Trophoblast cell (in vitro differentiated cells and primary cell): ENCODE measurements at regions not wholly inside any gene's neighbourhood (a gene's known extent, or its start where the extent isn't known, plus 50 kb on each side); places are given as distances from the start of the nearest gene placed in this dataset.
A peak's percentile ranks its signal among the peaks of the same experiment; 100 is the strongest.

Experiments
- DNase-seq, 2 donors: peaks; one replicate each; pipeline ENCODE4 v3.0.0-alpha.2; 2016
- H2AFZ ChIP-seq: 2 replicates; pipeline ENCODE4 v1.6.1; 2013; ENCODE audit warnings: low read length, moderate library complexity, mild to moderate bottlenecking; ENCODE audit not compliant: insufficient read depth, poor library complexity
- H2AK5ac ChIP-seq: 2 replicates; pipeline ENCODE4 v1.6.1; 2013; ENCODE audit warnings: mild to moderate bottlenecking, low read length
- H2BK120ac ChIP-seq: 2 replicates; pipeline ENCODE4 v1.6.1; 2013; ENCODE audit warnings: low read length, mild to moderate bottlenecking, moderate library complexity; ENCODE audit not compliant: insufficient read depth, poor library complexity
- H2BK12ac ChIP-seq: 2 replicates; pipeline ENCODE4 v1.6.1; 2013; ENCODE audit warnings: mild to moderate bottlenecking, low read length, moderate library complexity
- H2BK5ac ChIP-seq: 2 replicates; pipeline ENCODE4 v1.6.1; 2013; ENCODE audit warnings: low read length, low read depth, moderate library complexity, mild to moderate bottlenecking; ENCODE audit not compliant: poor library complexity
- H3K14ac ChIP-seq: 2 replicates; pipeline ENCODE4 v1.6.1; 2013; ENCODE audit warnings: mild to moderate bottlenecking, low read length
- H3K18ac ChIP-seq: 2 replicates; pipeline ENCODE4 v1.6.1; 2013; ENCODE audit warnings: mild to moderate bottlenecking, low read length
- H3K23ac ChIP-seq: 2 replicates; pipeline ENCODE4 v1.6.1; 2013; ENCODE audit warnings: low read length
- H3K27ac ChIP-seq: 2 replicates; pipeline ENCODE4 v1.5.1; 2013; ENCODE audit warnings: low read depth, mild to moderate bottlenecking, inconsistent platforms, low read length, moderate library complexity
- H3K27me3 ChIP-seq: 2 replicates; pipeline ENCODE4 v1.6.1; 2013; ENCODE audit warnings: inconsistent platforms, mild to moderate bottlenecking, low read length, moderate library complexity; ENCODE audit not compliant: insufficient read depth
- H3K36me3 ChIP-seq, 2 experiments: 1 replicate in 1 of 2; 2 replicates in 1 of 2; pipeline ENCODE4 v1.6.1; 2013; ENCODE audit warnings: low read length in 2 of 2, mild to moderate bottlenecking in 2 of 2, moderate library complexity in 1 of 2; ENCODE audit not compliant: insufficient read depth in 2 of 2, control insufficient read depth in 1 of 2
- H3K4ac ChIP-seq: 2 replicates; pipeline ENCODE4 v1.6.1; 2013; ENCODE audit warnings: low read depth, mild to moderate bottlenecking, low read length, moderate library complexity
- H3K4me1 ChIP-seq, 2 experiments: 1 replicate in 1 of 2; 2 replicates in 1 of 2; pipeline ENCODE4 v1.6.1; 2013; ENCODE audit warnings: low read length in 2 of 2, mild to moderate bottlenecking in 2 of 2, moderate library complexity in 1 of 2; ENCODE audit not compliant: insufficient read depth in 2 of 2, control insufficient read depth in 1 of 2
- H3K4me2 ChIP-seq: 2 replicates; pipeline ENCODE4 v1.6.1; 2013; ENCODE audit warnings: inconsistent platforms, mild to moderate bottlenecking, low read length, moderate library complexity
- H3K4me3 ChIP-seq: 2 replicates; pipeline ENCODE4 v1.5.1; 2013; ENCODE audit warnings: mild to moderate bottlenecking, low read depth, low read length, inconsistent platforms
- H3K79me1 ChIP-seq: one replicate; pipeline ENCODE4 v1.6.1; 2013; ENCODE audit warnings: low read length
- H3K79me2 ChIP-seq: 2 replicates; pipeline ENCODE4 v1.6.1; 2013; ENCODE audit warnings: low read length, mild to moderate bottlenecking; ENCODE audit not compliant: control insufficient read depth, insufficient read depth, poor library complexity
- H3K9ac ChIP-seq: 2 replicates; pipeline ENCODE4 v1.6.1; 2013; ENCODE audit warnings: mild to moderate bottlenecking, low read length
- H3K9me3 ChIP-seq: 2 replicates; pipeline ENCODE4 v1.6.1; 2013; ENCODE audit warnings: low read depth, mild to moderate bottlenecking, control low read depth, inconsistent platforms, low read length; ENCODE audit not compliant: insufficient read depth
- H4K12ac ChIP-seq: 2 replicates; pipeline ENCODE4 v1.6.1; 2013; ENCODE audit warnings: low read depth, mild to moderate bottlenecking, low read length, moderate library complexity
- H4K8ac ChIP-seq: 2 replicates; pipeline ENCODE4 v1.6.1; 2013; ENCODE audit warnings: low read depth, mild to moderate bottlenecking, low read length, moderate library complexity
- H4K91ac ChIP-seq: one replicate; pipeline ENCODE4 v1.6.1; 2013; ENCODE audit warnings: low read depth, mild to moderate bottlenecking, low read length, moderate library complexity
- WGBS: extraction: QIAGEN DNeasy Blood & Tissue Kit; methylation state at CpG from one replicate; pipeline ENCODE4 v1.1.7; 2013; ENCODE audit warnings: missing lambda C conversion rate; ENCODE audit not compliant: insufficient read length, insufficient coverage; ENCODE audit errors: extremely low coverage; 5-methylcytosine and 5-hydroxymethylcytosine counted together

DNA sequence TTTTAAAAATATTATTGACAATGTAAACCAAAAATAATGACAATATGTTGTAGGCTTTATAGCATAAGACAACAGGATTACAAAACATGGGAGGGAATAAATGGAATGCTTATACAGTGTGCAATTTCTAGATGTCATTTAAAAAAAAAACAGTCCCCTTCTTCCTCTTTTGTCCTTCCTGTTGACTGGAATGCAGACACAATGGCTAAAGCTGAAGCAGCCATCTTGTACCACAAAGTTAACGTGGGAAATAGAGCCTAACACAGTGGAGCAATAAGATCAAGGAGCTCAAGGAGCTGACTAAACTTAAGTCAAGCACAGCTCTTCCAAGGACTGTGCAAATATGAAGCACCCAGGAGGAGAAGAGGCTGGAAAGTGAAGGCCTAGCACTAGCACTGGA is 208.1 kb downstream of the ARHGAP12 start:
- Histone ChIP-seq H3K14ac (no peak overlapping the region), H3K4me3 (no peak overlapping the region), H4K12ac (no peak overlapping the region), H3K27ac (no peak overlapping the region), H4K8ac (no peak overlapping the region), H3K27me3 (no peaks in the 10 kb centered on the region), H3K36me3 (no peaks in the 10 kb centered on the region), H3K4me1 (no peaks in the 10 kb centered on the region), H3K79me2 (no peaks in the 10 kb centered on the region), H3K4ac (no peak overlapping the region), H3K18ac (no peak overlapping the region), H3K9ac (no peak overlapping the region), H3K23ac (no peak overlapping the region), H3K9me3 (no peaks in the 10 kb centered on the region), H2AFZ (no peak overlapping the region), H3K4me2 (no peak overlapping the region), H2BK12ac (no peak overlapping the region), H2AK5ac (no peak overlapping the region), H4K91ac (no peak overlapping the region), H3K79me1 (no peaks in the 10 kb centered on the region), H2BK5ac (no peak overlapping the region), H2BK120ac (no peak overlapping the region)
- DNase-seq, result no peak
- WGBS, result no CpG with 5 or more reads among the region's 1 CpG

DNA sequence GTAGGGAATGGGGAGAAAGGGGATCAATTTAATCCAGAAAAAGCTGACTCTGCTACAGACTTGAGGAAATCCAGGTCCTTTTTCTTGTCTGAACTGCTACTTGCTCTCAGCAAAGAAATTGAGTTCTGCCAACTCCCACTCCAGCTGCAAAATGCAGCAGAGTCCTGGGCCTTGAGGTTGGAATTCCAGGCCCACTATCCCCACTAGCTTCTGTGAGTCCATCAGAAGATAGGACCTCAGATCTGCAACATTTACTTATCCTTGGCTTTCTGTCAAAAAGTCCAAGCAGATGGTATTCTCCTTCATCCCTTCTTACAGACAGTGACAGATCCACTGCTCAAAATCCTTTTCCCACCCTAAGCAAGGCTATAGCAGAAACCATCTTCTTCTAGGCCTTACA is 219.2 kb downstream of the ARHGAP12 start:
- peaks cover 12% of the 10 kb centered on the region for H3K79me1 ChIP-seq
- H3K27me3 ChIP-seq, result no peaks in the 10 kb centered on the region
- H3K36me3 ChIP-seq, result no peaks in the 10 kb centered on the region

DNA sequence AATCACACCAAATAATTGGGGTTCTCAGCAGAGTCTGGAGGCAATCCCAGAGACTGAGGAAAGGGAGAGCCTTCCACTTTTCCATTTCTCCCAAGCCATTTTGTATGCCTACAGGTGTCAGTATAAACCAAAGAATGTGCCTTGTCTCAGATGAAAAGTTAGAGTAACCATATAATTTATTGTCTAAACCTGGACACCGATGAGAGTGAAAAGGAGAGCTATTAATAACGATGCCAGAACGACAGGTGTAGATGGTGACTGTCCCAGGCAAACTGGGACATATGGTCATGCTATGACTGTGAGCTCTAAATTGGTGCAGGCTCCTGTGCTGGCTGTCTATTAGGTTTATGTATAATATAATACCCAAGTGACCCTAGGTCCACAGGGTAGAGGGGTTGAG is 219.6 kb downstream of the ARHGAP12 start:
- Histone ChIP-seq H4K91ac (no peak overlapping the region), H2AFZ (no peak overlapping the region)
- no CpG with 5 or more reads among the region's 3 CpGs for WGBS

More for the DNA sequence above, 219.2 kb downstream of the ARHGAP12 start:
- DNase-seq, result no peak
- Histone ChIP-seq H3K4me1 (peaks cover 16 to 20% of the 10 kb centered on the region in 2 experiments), H3K4ac (no peak overlapping the region), H4K91ac (no peak overlapping the region), H2AK5ac (no peak overlapping the region), H2BK120ac (no peak overlapping the region), H3K23ac (no peak overlapping the region), H3K18ac (no peak overlapping the region), H3K14ac (no peak overlapping the region), H3K27ac (peak overlapping the region; percentile 8), H3K4me2 (no peak overlapping the region), H3K9ac (no peak overlapping the region), H4K8ac (no peak overlapping the region), H3K9me3 (no peaks in the 10 kb centered on the region), H3K79me2 (no peaks in the 10 kb centered on the region), H2AFZ (no peak overlapping the region), H4K12ac (no peak overlapping the region), H3K4me3 (no peak overlapping the region), H2BK12ac (peak overlapping the region; percentile 23), H2BK5ac (no peak overlapping the region)

GRCh38 chr10:31708474-31708873 is 220.2 kb downstream of the ARHGAP12 start:
- peaks cover 12% of the 10 kb centered on the region for H3K79me1 ChIP-seq
- H3K4me2 ChIP-seq, result no peak overlapping the region
- no peaks in the 10 kb centered on the region for H3K79me2 ChIP-seq
- H3K27ac ChIP-seq, result peak overlapping the region; percentile 91
- H3K27me3 ChIP-seq, result no peaks in the 10 kb centered on the region
- no peak overlapping the region for H3K4me3 ChIP-seq
- peak overlapping the region; percentile 37 for H3K18ac ChIP-seq
- H3K36me3 ChIP-seq, result no peaks in the 10 kb centered on the region
- no CpG with 5 or more reads among the region's 9 CpGs for WGBS
- peak overlapping the region; percentile 36 for H4K8ac ChIP-seq
- peaks cover 3% of the 10 kb centered on the region for H3K9me3 ChIP-seq
- peak overlapping the region; percentile 48 for H2BK120ac ChIP-seq
- no peak overlapping the region for H2AK5ac ChIP-seq
- no peak for DNase-seq
- peak overlapping the region; percentile 84 for H4K91ac ChIP-seq
- peak overlapping the region; percentile 37 for H2AFZ ChIP-seq
- no peak overlapping the region for H3K9ac ChIP-seq
- peak overlapping the region; percentile 1 for H2BK5ac ChIP-seq
- peaks cover 16 to 20% of the 10 kb centered on the region in 2 experiments for H3K4me1 ChIP-seq
- H4K12ac ChIP-seq, result no peak overlapping the region
- no peak overlapping the region for H3K23ac ChIP-seq
- H3K14ac ChIP-seq, result peak overlapping the region; percentile 29
- no peak overlapping the region for H3K4ac ChIP-seq
- H2BK12ac ChIP-seq, result peak overlapping the region; percentile 16

More for the DNA sequence above, 219.6 kb downstream of the ARHGAP12 start:
- no peak for DNase-seq
- H3K79me2 ChIP-seq, result no peaks in the 10 kb centered on the region
- no peak overlapping the region for H2BK5ac ChIP-seq
- peaks cover 12% of the 10 kb centered on the region for H3K79me1 ChIP-seq
- no peak overlapping the region for H3K14ac ChIP-seq
- H2BK12ac ChIP-seq, result peak overlapping the region; percentile 23
- no peaks in the 10 kb centered on the region for H3K36me3 ChIP-seq
- H3K4me3 ChIP-seq, result no peak overlapping the region
- H3K4ac ChIP-seq, result no peak overlapping the region
- peaks cover 16 to 20% of the 10 kb centered on the region in 2 experiments for H3K4me1 ChIP-seq
- peaks cover 2% of the 10 kb centered on the region for H3K9me3 ChIP-seq
- H3K18ac ChIP-seq, result no peak overlapping the region
- H4K8ac ChIP-seq, result no peak overlapping the region
- no peak overlapping the region for H3K23ac ChIP-seq
- H3K4me2 ChIP-seq, result no peak overlapping the region
- H4K12ac ChIP-seq, result no peak overlapping the region
- H2AK5ac ChIP-seq, result no peak overlapping the region
- no peaks in the 10 kb centered on the region for H3K27me3 ChIP-seq
- peak overlapping the region; percentile 8 for H3K27ac ChIP-seq
- H2BK120ac ChIP-seq, result no peak overlapping the region
- no peak overlapping the region for H3K9ac ChIP-seq
